SJCRH30 (cell line): ENCODE measurements at regions not wholly inside any gene's neighbourhood (a gene's known extent, or its start where the extent isn't known, plus 50 kb on each side); places are given as distances from the start of the nearest gene placed in this dataset.

ENCODE experiments used
- DNase-seq, 2 experiments: peaks; one replicate each; pipeline ENCODE4 v3.0.0-alpha.2; 2015 to 2020
- H3K27ac ChIP-seq: fragments of 250-450 bp; sonication (Bioruptor Pico); 2 replicates; pipeline ENCODE4 v1.5.1; 2020; ENCODE audit warnings: mild to moderate bottlenecking, moderate library complexity
- H3K27me3 ChIP-seq: fragments of 250-450 bp; sonication (Bioruptor Pico); 2 replicates; pipeline ENCODE4 v1.5.1; 2020; ENCODE audit warnings: mild to moderate bottlenecking, moderate library complexity
- H3K36me3 ChIP-seq: fragments of 250-450 bp; sonication (Bioruptor Pico); 2 replicates; pipeline ENCODE4 v1.5.1; 2020; ENCODE audit warnings: mild to moderate bottlenecking, moderate library complexity
- H3K4me1 ChIP-seq: fragments of 250-450 bp; sonication (Bioruptor Pico); 2 replicates; pipeline ENCODE4 v1.5.1; 2020; ENCODE audit warnings: mild to moderate bottlenecking, moderate library complexity
- H3K4me3 ChIP-seq: fragments of 250-450 bp; sonication (Bioruptor Pico); 2 replicates; pipeline ENCODE4 v1.5.1; 2020; ENCODE audit warnings: mild to moderate bottlenecking, moderate library complexity
- H3K9me3 ChIP-seq: fragments of 250-450 bp; sonication (Bioruptor Pico); replicated peaks from 2 replicates; pipeline ENCODE4 v1.5.1; 2020; ENCODE audit warnings: mild to moderate bottlenecking, moderate library complexity

GRCh38 chr13:107738004-107738403, 477.3 kb downstream of the LIG4 start:
- no peak for DNase-seq
- Histone ChIP-seq H3K4me1 (no peaks in the 10 kb centered on the region), H3K36me3 (no peaks in the 10 kb centered on the region), H3K9me3 (no peaks in the 10 kb centered on the region), H3K27ac (no peak overlapping the region), H3K4me3 (no peak overlapping the region), H3K27me3 (no peaks in the 10 kb centered on the region)

GRCh38 chr13:107736731-107737130, 478.6 kb downstream of the LIG4 start:
- no peaks in the 10 kb centered on the region for H3K9me3 ChIP-seq

GRCh38 chr13:107736170-107736569, 479.2 kb downstream of the LIG4 start:
- Histone ChIP-seq H3K27ac (no peak overlapping the region), H3K4me3 (no peak overlapping the region), H3K27me3 (no peaks in the 10 kb centered on the region), H3K9me3 (no peaks in the 10 kb centered on the region), H3K4me1 (no peaks in the 10 kb centered on the region), H3K36me3 (no peaks in the 10 kb centered on the region)
- DNase-seq, result no peak

More at GRCh38 chr13:107736731-107737130, 478.6 kb downstream of the LIG4 start:
- Histone ChIP-seq H3K27ac (no peak overlapping the region), H3K36me3 (no peaks in the 10 kb centered on the region), H3K4me3 (no peak overlapping the region), H3K27me3 (no peaks in the 10 kb centered on the region), H3K4me1 (no peaks in the 10 kb centered on the region)
- no peak for DNase-seq

GRCh38 chr13:107734891-107735625, 480.3 kb downstream of the LIG4 start:
- Histone ChIP-seq H3K27me3 (no peaks in the 10 kb centered on the region), H3K9me3 (no peaks in the 10 kb centered on the region), H3K4me1 (no peaks in the 10 kb centered on the region), H3K4me3 (no peak overlapping the region), H3K36me3 (no peaks in the 10 kb centered on the region), H3K27ac (no peak overlapping the region)
- DNase-seq, result no peak

- no peaks in the 10 kb centered on the region for H3K9me3 ChIP-seq
- no peaks in the 10 kb centered on the region for H3K4me1 ChIP-seq
- no peak overlapping the region for H3K4me3 ChIP-seq
- H3K27ac ChIP-seq, result no peak overlapping the region
- H3K27me3 ChIP-seq, result no peaks in the 10 kb centered on the region
- no peak for DNase-seq
- no peaks in the 10 kb centered on the region for H3K36me3 ChIP-seq
Observed at GRCh38 chr13:107733276-107733675, 482.1 kb downstream of the LIG4 start.

- Histone ChIP-seq H3K27ac (no peak overlapping the region), H3K4me3 (no peak overlapping the region), H3K4me1 (no peaks in the 10 kb centered on the region), H3K27me3 (no peaks in the 10 kb centered on the region), H3K36me3 (no peaks in the 10 kb centered on the region), H3K9me3 (no peaks in the 10 kb centered on the region)
- no peak for DNase-seq
Observed at GRCh38 chr13:107730813-107731212, 484.5 kb downstream of the LIG4 start.

- no peak overlapping the region for H3K4me3 ChIP-seq
- no peaks in the 10 kb centered on the region for H3K27me3 ChIP-seq
Observed at GRCh38 chr13:107721125-107721869, 494.0 kb downstream of the LIG4 start.

GRCh38 chr13:107716741-107717140, 498.6 kb downstream of the LIG4 start:
- Histone ChIP-seq H3K4me1 (no peaks in the 10 kb centered on the region), H3K4me3 (no peak overlapping the region), H3K9me3 (no peaks in the 10 kb centered on the region), H3K27me3 (no peaks in the 10 kb centered on the region), H3K27ac (no peak overlapping the region), H3K36me3 (no peaks in the 10 kb centered on the region)
- no peak for DNase-seq

More at GRCh38 chr13:107721125-107721869, 494.0 kb downstream of the LIG4 start:
- no peaks in the 10 kb centered on the region for H3K4me1 ChIP-seq
- H3K36me3 ChIP-seq, result no peaks in the 10 kb centered on the region
- no peak for DNase-seq
- H3K27ac ChIP-seq, result no peak overlapping the region
- no peaks in the 10 kb centered on the region for H3K9me3 ChIP-seq

- Histone ChIP-seq H3K9me3 (no peaks in the 10 kb centered on the region), H3K4me3 (no peak overlapping the region), H3K4me1 (no peaks in the 10 kb centered on the region), H3K27me3 (no peaks in the 10 kb centered on the region), H3K36me3 (no peaks in the 10 kb centered on the region), H3K27ac (no peak overlapping the region)
- no peak for DNase-seq
Observed at GRCh38 chr13:107716241-107716640, 499.1 kb downstream of the LIG4 start.

- H3K36me3 ChIP-seq, result no peaks in the 10 kb centered on the region
- H3K4me3 ChIP-seq, result no peak overlapping the region
- no peaks in the 10 kb centered on the region for H3K27me3 ChIP-seq
- H3K4me1 ChIP-seq, result no peaks in the 10 kb centered on the region
- H3K9me3 ChIP-seq, result no peaks in the 10 kb centered on the region
- DNase-seq, result no peak
- H3K27ac ChIP-seq, result no peak overlapping the region
Observed at GRCh38 chr13:107715496-107715895, 499.8 kb downstream of the LIG4 start.

- Histone ChIP-seq H3K36me3 (no peaks in the 10 kb centered on the region), H3K27me3 (no peaks in the 10 kb centered on the region), H3K27ac (no peak overlapping the region), H3K4me3 (no peak overlapping the region), H3K4me1 (no peaks in the 10 kb centered on the region), H3K9me3 (no peaks in the 10 kb centered on the region)
- no peak for DNase-seq
Observed at GRCh38 chr13:107713314-107713713, 502.0 kb downstream of the LIG4 start.

- H3K4me3 ChIP-seq, result no peak overlapping the region
- no peaks in the 10 kb centered on the region for H3K9me3 ChIP-seq
- H3K27me3 ChIP-seq, result no peaks in the 10 kb centered on the region
- H3K27ac ChIP-seq, result no peak overlapping the region
- no peaks in the 10 kb centered on the region for H3K4me1 ChIP-seq
- H3K36me3 ChIP-seq, result no peaks in the 10 kb centered on the region
- DNase-seq, result no peak
Observed at GRCh38 chr13:107712145-107712860, 503.0 kb downstream of the LIG4 start.

- Histone ChIP-seq H3K36me3 (no peaks in the 10 kb centered on the region), H3K4me3 (no peak overlapping the region), H3K27ac (no peak overlapping the region), H3K27me3 (no peaks in the 10 kb centered on the region), H3K4me1 (no peaks in the 10 kb centered on the region), H3K9me3 (no peaks in the 10 kb centered on the region)
- no peak for DNase-seq
Observed at GRCh38 chr13:107690181-107690580, 525.2 kb downstream of the LIG4 start.

- H3K27me3 ChIP-seq, result no peaks in the 10 kb centered on the region
- no peak overlapping the region for H3K27ac ChIP-seq
- H3K4me3 ChIP-seq, result no peak overlapping the region
- no peaks in the 10 kb centered on the region for H3K4me1 ChIP-seq
- no peaks in the 10 kb centered on the region for H3K9me3 ChIP-seq
- no peaks in the 10 kb centered on the region for H3K36me3 ChIP-seq
- no peak for DNase-seq
Observed at GRCh38 chr13:107685876-107686275, 529.5 kb downstream of the LIG4 start.

- no peaks in the 10 kb centered on the region for H3K27me3 ChIP-seq
- H3K4me3 ChIP-seq, result no peak overlapping the region
- H3K9me3 ChIP-seq, result no peaks in the 10 kb centered on the region
- H3K36me3 ChIP-seq, result no peaks in the 10 kb centered on the region
- H3K27ac ChIP-seq, result no peak overlapping the region
- no peak for DNase-seq
- H3K4me1 ChIP-seq, result no peaks in the 10 kb centered on the region
Observed at GRCh38 chr13:107681600-107681999, 533.7 kb downstream of the LIG4 start.
